Hindlimb muscle (tissue), 1 donor: ENCODE measurements at regions not wholly inside any gene's neighbourhood (a gene's known extent, or its start where the extent isn't known, plus 50 kb on each side); places are given as distances from the start of the nearest gene placed in this dataset.

Experiments used
- DNase-seq: peaks from one replicate; pipeline ENCODE4 v3.0.0-alpha.2; 2013

DNA sequence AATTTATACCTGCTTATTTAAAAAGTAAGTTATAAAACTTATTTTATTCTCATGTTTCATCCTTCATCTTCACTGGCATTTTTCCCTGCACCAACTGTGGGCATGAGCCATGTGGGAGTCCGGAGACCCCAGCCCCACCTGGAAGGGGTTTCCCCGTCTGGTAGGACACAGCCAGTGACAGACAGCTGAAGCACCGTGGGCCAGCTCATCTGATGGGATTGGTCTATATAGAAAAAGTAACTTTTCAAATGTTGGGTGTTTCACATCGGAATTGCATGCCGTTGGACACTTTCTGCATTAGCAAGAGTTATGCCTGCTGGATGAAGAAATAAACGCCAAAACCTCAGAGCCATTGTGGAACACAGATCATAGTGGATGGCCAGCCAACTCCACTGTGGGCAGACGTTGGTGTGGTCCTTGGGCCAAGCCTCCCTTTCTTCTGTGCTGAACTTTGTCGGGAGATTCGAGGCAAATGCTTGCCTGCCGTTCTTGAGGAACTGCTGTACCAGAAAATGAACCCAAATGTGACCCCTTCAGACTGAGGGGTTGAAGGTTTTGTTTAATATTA lies 1329.3 kb downstream of the TBC1D22A start:
- no peak for DNase-seq

DNA sequence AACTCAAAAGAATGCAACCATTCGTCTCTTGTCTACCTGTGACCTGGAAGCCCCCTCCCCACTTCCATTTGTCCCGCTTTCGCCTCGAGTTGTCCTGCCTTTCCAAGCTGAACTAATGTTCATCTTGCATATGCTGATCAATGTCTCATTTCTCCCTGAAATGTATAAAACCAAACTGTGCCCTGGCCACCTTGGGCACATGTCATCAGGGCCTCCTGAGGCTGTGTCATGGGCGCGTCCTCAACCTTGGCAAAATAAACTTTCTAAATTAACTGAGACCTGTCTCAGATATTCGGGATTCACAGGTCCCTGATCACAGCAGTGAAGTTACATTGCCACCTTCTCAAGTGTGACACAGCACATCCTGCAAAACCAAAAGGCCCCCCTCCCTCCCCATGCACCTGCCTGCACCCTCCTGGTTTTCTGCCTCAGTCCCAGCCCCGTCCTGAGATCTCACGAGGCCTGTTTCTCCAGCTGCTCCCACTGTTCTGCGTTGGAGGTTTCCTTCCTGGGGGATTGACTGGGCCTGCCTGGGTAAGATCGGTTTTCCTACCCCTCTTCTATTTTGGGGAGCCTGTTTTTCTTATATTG lies 1328.7 kb downstream of the TBC1D22A start:
- DNase-seq = no peak

DNA sequence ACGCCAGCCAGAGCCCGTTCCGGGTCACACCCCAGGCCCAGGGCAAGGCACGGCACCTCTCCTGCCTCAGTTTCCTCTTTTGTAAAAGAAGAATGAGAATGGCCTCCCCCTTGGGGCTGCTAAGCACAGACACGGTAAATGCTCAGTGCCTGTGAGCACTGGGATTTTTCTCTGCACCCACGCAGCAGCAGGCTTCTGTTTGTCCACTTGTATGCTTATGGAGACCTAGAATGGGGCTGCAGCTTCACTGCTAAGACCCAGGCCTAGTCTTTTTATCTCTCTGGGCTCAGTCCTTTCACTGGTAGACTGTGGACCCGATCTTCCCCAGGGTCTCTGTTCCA lies 1327.9 kb downstream of the TBC1D22A start:
- DNase-seq = no peak

DNA sequence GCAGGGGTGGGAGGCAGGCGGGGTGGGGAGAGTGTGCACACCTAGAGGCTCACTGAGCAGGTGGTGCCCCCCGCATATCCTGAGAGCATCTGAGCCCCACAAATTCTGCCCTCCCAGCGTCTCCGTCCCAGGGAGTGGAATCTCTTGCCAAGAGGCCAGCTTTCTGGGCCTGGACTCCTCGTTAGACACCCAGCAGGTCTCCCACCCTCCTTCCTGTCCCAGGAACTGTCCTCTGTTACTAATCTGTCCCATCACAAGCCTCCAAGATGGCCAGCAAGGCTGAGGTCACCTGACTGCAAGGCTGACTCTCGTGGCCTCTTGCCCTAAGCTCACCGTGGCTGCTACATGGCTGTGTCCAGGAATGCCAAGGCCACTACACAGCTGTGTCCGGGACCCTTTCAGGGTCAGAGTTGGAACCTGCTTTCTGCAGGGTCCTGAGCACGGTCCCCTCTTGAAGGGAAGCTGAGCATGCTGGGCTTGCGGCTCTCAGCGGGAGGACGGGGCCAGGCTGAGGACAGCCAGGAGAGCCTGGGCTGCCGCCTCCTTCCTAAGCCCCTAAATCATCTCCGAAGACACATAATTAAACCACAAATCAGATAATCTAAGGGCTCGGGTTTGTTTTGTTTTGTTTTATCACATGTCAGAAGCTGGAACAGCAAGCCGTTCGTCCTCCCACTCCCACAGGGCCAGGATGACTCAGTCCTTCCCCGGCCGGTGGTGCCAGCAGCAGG lies 1327.3 kb downstream of the TBC1D22A start:
- DNase-seq = peak; percentile 45

DNA sequence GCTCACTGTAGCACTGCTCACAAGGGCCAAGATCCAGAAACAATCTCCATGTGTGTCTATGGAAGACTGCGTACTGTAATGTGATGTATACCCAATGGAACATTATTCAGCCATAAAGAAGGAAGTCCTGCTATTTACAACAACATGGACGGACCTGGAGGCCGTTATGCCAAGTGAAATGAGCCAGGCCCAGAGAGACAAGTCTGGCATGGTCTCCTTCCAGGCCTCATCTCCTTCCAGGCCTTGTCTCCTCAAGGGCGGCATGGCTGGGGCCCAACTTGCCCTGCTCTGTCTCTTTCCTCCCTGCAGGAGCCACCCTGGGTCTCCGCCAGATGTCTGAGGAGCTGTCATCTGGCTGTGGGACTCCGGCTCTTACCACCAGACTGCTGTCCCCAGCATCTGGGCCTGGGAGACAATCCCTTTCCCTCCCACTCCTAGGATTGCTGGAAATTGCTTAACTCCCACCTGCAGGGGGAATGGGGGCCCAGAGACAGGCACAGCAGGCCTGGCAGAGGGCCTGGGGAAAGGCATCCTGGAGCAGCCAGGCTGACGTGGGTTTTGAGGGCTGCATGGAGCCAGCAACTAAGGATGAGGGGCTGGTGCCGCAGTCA lies 1326.6 kb downstream of the TBC1D22A start:
- no peak for DNase-seq

DNA sequence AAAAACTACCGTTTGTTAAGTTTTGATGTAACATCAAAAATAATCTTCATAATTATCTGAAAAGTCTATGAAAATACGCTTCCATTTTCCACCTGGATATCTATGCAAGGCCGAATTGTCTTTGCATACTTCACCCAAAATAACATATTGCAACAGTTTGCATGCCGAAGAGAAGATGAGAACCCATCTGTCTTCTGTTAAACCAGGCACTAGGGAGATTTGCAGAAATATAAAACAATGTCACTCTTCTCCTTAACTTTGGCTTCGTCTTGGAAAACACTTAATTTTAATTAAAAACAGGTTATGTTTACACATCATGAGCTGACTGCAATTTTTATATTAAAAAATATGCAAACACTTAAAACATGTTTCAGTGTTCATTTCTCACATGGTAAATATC lies 1325.8 kb downstream of the TBC1D22A start:
- DNase-seq = no peak

DNA sequence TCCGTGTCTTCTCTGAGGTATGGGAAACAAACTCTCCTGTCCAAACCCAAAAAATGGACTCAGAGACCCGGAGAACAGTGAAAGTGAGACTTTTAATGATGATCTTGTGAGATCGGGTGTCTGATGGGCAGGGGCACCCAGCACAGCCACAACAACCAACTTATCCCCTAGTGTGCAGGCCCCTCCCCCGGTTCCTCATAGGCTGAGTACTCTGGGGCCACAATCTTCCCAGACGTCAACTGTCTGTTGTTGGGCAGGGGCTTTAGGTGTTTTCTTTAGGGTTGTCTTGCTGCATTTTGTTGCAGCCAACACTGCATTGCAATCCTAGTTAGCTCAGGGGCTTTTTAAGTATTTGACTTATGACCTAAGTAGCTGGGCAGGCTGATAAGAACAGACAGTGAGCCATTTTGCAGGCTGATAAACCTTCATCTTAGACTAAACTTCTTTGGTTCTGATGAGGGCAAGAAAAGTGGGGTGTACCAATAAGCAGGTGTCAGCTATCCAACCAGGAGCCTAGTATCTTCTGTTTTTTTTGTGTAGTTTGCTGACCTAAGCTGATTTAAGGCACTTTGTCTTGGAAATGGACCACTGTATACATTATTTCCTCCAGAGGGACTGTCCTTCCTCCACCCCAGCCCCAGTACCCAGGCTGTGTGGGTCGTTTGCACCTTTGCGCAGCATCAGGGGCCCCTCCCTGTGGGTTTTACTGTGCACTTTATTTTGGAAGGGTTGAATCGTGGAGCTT lies 1323.6 kb downstream of the TBC1D22A start:
- DNase-seq = no peak

DNA sequence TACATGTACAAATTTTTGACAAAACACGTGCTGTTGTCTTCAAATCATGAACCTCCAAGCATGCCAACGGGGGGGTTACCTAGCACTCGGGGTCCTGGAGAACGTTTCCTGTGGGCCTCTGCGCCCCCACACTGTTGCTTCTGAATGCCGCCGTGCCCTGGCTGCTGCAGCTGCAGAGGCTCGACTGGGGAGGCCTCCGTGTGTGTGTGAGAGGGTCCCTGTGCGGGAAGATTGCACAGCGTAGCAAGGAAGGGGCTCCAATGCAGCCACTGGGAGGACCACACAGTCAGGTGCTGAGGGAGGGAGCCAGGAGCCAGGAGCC lies 1322.2 kb downstream of the TBC1D22A start:
- no peak for DNase-seq

DNA sequence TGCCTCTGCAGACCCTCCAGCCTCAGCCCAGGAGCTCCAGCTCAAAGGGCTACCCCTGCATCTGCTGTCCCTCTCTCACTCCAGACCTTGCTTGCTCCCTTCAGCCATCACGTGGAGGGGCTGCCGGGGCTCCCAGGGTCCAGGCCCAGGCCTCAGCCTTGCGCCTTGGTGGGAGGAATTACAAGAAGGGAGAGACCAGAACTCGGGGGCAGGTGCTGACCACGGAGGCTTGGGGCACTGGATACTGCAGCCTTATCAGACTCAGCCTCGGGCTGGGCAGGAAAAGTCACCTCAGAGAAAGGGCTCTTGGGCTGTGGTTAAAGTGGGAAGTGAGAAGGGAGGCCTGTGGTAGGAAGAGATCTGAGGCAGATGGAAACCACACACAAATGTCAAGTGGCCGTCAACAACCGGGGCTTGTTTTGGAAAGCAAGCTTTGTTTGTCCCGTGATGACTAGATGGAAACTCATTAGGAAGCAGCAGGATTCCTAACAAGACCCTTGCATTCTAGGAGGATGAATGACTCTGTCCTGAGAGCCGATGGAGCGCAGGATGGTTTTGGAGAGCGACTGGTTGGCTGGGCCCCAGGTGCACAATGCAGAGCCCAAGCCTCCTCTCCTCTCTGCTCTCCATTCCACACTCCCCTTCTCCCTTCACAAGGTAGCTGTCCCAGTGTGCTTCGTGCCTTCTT lies 1321.7 kb downstream of the TBC1D22A start:
- DNase-seq = no peak

DNA sequence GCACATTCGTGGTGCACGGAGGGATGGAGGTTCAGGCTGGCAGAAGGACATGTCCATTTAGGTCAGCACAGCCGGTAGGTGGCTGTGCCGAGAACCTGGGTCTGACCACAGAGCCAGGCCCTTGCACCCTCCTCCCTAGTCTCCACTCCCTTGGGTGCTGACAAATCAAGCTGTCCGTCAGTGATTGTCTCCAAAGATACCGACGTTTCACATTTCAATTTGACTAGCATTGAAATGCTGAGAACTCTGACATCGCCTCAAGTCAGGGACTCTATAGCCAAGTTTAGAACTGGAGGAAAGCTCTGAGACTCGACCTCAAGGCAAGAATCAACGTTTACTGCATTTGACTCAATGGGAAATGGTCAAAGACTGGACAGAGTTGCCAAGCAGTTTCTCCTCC lies 1321.1 kb downstream of the TBC1D22A start:
- no peak for DNase-seq

DNA sequence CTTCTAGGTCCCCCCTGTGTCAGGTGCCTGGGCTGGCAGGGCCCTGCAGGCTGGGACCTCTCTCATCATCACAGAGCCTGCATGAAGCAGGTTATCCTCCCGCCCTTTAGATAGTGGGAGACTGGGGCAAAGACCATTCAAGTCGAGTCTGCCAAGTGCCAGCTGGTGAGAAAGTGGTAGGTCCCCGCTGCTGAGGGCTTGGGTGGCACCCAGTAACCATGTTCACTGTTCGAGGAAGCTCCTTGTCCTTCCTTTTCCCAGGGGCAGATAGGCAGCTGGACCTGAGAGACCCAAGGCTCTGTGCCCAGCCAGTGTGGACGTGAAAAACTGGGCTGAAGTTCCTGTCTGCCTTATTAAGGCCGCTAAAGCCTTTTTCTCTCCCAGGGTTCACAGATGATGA lies 1319.8 kb downstream of the TBC1D22A start:
- DNase-seq = no peak

DNA sequence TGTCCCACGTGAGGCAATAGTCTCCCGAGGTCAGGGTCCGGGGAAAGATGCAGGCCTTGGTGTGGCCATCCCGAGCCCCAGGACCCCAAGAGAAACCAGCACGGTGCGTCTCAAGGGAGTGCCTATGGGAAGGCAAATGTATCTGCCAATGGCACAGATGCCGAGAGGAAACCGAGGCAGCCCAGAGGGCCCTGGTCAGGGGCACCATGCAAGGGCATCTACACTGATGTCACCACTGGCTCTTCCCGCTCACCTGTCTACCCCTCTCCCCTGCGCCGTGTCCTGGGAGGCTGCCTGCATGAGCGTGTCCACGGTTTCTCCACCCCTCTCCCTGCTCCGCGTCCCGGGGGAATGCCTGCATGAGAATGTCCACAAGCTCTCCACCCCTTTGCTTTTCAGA lies 1318.8 kb downstream of the TBC1D22A start:
- no peak for DNase-seq

DNA sequence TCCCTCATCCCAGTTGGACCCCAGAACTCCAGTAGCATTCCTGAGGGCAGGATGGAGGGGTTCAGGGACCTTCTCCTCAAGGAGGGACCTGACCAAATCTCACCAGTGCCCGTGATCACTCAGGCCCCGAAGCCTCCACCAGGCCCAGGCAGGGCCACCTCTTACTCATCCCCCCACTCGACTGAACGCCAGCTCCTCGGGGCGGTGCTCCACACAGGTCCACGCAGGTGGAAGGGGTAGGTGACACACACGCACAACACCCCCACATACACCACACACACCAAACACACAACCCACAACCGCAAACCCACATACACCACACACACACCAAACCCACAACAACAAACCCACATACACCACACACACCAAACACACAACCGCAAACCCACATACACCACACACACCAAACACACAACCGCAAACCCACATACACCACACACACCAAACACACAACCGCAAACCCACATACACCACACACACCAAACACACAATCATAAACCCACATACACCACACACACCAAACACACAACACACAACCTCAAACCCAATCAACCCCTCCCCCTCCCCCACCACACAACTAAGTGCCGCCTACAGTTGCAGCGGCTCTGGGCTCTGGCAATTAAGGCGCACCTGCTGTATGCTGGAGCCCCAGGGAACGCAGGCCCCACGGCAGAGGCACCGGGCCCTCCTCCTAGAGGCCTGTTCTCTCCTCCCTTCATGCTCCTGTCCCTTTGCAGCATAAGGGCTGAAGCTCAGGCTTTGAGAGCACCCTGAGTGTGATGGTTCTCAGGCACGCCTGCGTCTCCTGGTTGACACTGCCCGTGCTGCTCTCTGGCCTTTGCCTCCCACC lies 1318.1 kb downstream of the TBC1D22A start:
- no peak for DNase-seq

DNA sequence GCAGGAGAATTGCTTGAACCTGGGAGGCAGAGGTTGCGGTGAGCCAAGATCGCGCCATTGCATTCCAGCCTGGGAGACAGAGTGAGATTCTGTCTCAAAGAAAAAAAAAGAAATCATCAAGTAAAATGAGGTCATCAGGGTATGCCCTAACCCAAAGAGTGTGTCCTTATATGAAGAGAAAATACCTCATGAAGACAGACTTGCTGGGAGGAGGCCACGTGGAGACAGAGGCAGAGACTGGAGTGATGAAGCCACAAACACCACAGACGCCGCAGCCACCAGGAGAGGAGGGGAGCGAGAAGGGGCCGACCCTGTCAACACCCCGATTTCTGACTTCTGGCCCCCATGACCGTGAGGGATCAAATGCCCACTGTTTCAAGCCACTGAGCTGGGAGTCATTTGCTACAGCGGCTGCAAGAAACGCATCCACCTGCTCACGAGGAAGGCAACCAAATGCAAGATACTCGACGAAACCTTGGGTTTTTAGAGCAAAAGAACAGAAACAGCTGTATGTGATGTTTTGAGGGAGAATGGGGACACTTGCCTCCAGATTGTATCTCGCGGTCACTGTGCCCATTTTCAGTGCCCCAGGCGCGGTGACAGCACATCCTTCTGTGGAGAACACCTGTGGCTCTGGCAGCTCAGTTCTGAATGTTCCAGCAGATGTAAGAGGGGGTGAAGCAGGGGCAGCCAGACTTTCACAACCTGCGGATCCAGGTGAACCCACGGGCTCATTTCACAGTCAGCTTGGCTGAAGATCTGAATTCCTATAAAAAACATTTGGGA lies 1317.2 kb downstream of the TBC1D22A start:
- DNase-seq = no peak

DNA sequence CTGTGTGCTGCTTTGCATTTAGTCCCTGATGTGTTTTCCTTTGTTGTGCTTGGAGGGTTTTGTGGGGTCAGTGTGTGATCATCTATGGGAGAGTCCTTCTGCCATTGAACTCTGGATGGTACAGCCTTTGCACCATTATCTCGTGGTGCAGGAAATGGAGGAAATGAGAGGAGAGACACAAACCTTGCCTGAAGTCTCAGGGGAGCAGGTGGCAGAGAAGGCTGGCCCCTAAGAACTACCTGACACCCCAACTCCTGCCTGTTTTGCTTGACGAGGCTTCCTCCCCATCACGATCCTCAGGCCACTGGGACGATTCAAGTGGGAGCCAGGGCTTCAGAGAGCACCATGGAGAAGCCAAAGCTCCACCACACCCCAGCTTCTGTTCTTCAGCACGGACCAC lies 1316.4 kb downstream of the TBC1D22A start:
- no peak for DNase-seq

DNA sequence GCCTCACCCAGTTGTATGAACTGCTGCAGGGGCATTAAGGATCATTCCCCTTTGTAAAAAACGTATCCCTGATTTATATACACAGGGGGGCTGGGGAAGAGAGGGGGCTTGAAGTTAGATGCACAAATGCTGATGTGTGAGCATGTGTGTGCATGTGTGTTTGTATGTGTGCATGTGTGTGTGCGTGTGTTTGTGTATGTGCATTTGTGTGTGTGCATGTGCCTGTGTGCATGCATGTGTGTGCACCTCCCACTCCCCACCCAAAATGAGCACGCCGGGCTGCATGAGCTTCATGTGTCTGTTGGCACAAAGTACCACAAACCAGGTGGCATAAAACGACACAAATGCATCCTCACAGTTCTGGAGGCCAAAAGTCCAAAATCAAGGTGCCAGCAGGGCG lies 1315.2 kb downstream of the TBC1D22A start:
- no peak for DNase-seq

DNA sequence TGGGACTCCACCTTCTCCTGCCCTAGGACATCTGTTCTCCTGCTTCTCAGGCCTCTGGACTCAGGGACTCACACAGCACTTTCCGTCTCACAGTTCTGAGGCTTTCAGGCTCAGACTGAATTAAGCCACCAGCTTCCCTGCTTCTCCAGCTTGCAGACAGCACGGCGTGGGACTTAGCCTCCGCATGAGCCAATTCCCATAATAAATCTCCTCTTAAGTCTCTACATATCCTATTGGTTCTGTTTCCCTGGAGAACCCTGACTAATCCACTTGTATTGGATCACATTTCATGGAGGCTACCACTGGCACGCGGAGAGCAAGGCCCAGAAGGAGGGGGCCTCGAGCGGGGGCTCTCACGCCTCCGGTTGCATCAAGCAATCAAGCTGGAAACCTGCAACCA lies 1313.6 kb downstream of the TBC1D22A start:
- DNase-seq = no peak

DNA sequence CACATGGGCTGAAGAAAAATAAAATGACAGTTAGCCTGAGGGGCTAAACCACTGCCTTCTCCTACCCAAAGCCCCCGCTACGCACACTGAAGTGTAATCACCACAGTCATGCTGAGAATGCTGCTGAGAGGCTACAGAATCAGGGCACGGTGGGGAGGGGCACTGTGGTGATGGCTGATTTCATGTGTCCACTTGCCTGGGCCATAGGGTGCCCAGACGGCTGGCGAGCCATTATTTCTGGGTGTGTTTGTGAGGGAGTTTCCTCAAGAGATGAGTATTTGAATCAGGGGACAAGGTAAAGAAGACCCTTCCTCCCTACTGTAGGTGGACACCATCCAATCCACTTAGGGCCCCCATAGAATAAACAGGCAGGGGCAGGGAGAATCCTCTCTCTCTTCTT lies 1313.2 kb downstream of the TBC1D22A start:
- no peak for DNase-seq

DNA sequence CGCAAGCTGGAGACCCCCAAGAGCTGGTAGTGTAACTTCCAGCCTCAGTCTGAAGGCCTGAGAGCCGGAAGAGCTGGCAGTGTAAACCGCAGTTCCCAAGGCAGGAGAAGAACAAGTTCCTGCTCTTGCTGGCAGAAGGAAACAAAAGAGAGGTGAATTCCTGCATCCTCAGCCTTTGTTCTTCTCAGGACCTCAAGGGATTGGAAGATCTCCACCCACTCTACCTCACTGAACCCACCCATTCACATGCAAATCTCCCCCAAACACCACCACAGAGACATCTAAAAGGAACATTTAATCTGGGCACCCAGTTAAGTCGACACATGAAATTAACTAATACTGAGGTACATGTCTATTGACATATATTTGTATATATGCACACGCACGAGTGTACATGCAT lies 1310.3 kb downstream of the TBC1D22A start:
- no peak for DNase-seq

DNA sequence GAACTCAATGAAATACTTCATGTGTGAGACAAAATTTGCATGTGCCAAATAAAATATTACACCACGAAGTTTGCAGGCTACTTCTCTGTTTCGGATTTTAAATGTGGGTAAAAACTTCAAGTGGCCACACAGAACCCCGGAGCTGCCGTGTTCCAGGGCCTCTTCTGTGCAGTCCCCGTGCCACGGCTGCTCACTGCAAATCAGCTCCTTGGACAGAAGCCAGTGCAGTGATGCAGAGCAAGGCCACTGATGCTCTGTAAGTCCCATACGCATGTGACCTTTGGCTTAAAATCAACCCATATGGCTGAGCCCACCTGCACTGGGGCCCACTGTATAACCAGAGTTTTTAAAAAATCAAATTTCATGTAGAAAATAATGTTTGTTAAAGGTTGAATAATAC lies 1309.4 kb downstream of the TBC1D22A start:
- DNase-seq = no peak

DNA sequence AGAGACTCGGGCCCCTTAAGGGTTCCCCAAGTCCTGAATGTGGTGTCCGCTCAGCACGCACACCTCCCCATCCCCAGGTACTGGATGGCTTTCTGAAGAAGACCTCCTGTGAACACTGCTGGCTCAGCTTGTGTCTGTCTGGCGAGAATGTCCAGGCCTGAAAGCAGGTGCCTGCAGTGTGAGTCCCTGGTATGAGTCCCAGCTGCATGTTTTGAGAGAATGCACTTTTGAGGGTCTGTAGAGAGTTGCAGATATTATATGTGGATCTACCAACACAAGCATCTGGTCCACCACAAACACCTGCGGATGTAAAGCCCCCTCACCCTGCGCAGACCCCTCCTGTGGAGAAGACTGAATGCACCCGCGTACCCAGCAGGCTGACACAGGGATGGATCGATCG lies 1308.9 kb downstream of the TBC1D22A start:
- DNase-seq = no peak
